A549 (cell line): ENCODE measurements at regions not wholly inside any gene's neighbourhood (a gene's known extent, or its start where the extent isn't known, plus 50 kb on each side); places are given as distances from the start of the nearest gene placed in this dataset.

ENCODE experiments used
- CTCF ChIP-seq: fragments of >200 bp; sonication (Bioruptor Twin); formaldehyde crosslinking; IDR thresholded peaks from 3 replicates; pipeline ENCODE4 v1.5.1; 2016
- HOXB13 ChIP-seq: fragments of 250-450 bp; sonication (Bioruptor Pico); IDR thresholded peaks from 2 replicates; pipeline ENCODE4 v1.5.0; 2020; ENCODE audit warnings: low read depth, mild to moderate bottlenecking, moderate library complexity
- JUN ChIP-seq, 2 experiments: fragments of >200 bp; sonication (Bioruptor Twin); formaldehyde crosslinking; IDR thresholded peaks; 2 replicates in 1 of 2; 3 replicates in 1 of 2; pipeline ENCODE4 v1.6.1; 2016 to 2017
- POLR2A ChIP-seq: IDR thresholded peaks from 2 replicates; pipeline ENCODE4 v1.6.1; 2012; ENCODE audit warnings: mild to moderate bottlenecking, low read length
- SMC3 ChIP-seq: fragments of >200 bp; sonication (Bioruptor Twin); formaldehyde crosslinking; IDR thresholded peaks from 3 replicates; pipeline ENCODE4 v1.6.1; 2018; ENCODE audit warnings: inconsistent platforms

- no peak for TF ChIP-seq SMC3
- TF ChIP-seq HOXB13 (CRISPR knock-in tag): no peak
- no peak for TF ChIP-seq POLR2A
- no peak for TF ChIP-seq CTCF
- no peak for TF ChIP-seq JUN (IDR thresholded peaks at IDR 0.05)
These were observed 52.5 kb upstream of the RGS2 start for GRCh38 chr1:192756314-192756713.
